Neural progenitor cell (in vitro differentiated cells): ENCODE measurements at regions not wholly inside any gene's neighbourhood (a gene's known extent, or its start where the extent isn't known, plus 50 kb on each side); places are given as distances from the start of the nearest gene placed in this dataset.

Experiments
- DNase-seq: peaks from one replicate; pipeline ENCODE4 v3.0.0-alpha.2; 2016; ENCODE audit warnings: low spot score
- H2AFZ ChIP-seq: fragments of 200-600 bp; sonication (generic); replicated peaks from 2 replicates; pipeline ENCODE4 v1.6.1; 2016; ENCODE audit warnings: antibody characterized with exemption
- H3F3A ChIP-seq: fragments of 200-600 bp; sonication (generic); 2 replicates; pipeline ENCODE4 v1.6.1; 2016; ENCODE audit warnings: antibody characterized with exemption, low read depth
- H3K27ac ChIP-seq: fragments of 200-600 bp; sonication (generic); 2 replicates; pipeline ENCODE4 v1.5.1; 2016; ENCODE audit warnings: mild to moderate bottlenecking
- H3K27me3 ChIP-seq: fragments of 200-600 bp; sonication (generic); 2 replicates; pipeline ENCODE4 v1.6.1; 2016; ENCODE audit warnings: mild to moderate bottlenecking, moderate library complexity
- H3K36me3 ChIP-seq: fragments of 200-600 bp; sonication (generic); 2 replicates; pipeline ENCODE4 v1.5.1; 2016
- H3K4me1 ChIP-seq: fragments of 200-600 bp; sonication (generic); 2 replicates; pipeline ENCODE4 v1.6.1; 2016; ENCODE audit warnings: mixed run types
- H3K4me2 ChIP-seq: fragments of 200-600 bp; sonication (generic); 2 replicates; pipeline ENCODE4 v1.6.1; 2016
- H3K4me3 ChIP-seq: fragments of 200-600 bp; sonication (generic); 2 replicates; pipeline ENCODE4 v1.5.1; 2016
- H3K79me2 ChIP-seq: fragments of 200-600 bp; sonication (generic); 2 replicates; pipeline ENCODE4 v1.6.1; 2016; ENCODE audit warnings: low read depth
- H3K9ac ChIP-seq: fragments of 200-600 bp; sonication (generic); 2 replicates; pipeline ENCODE4 v1.6.1; 2016
- H3K9me3 ChIP-seq: fragments of 200-600 bp; sonication (generic); 2 replicates; pipeline ENCODE4 v1.5.1; 2016; ENCODE audit warnings: low read depth
- H4K20me1 ChIP-seq: fragments of 200-600 bp; sonication (generic); 2 replicates; pipeline ENCODE4 v1.6.1; 2016; ENCODE audit warnings: low read depth
- H3K27ac Mint-ChIP-seq: 3 replicates; pipeline ENCODE4 v1.8.0; 2021; ENCODE audit warnings: mixed read lengths
- H3K27me3 Mint-ChIP-seq: 2 replicates; pipeline ENCODE4 v1.8.0; 2022; ENCODE audit warnings: low read depth, mild to moderate bottlenecking, inconsistent platforms, moderate library complexity, mixed read lengths; ENCODE audit not compliant: insufficient read depth
- H3K36me3 Mint-ChIP-seq: 3 replicates; pipeline ENCODE4 v1.8.0; 2021; ENCODE audit warnings: mixed read lengths
- H3K4me1 Mint-ChIP-seq: 3 replicates; pipeline ENCODE4 v1.8.0; 2021; ENCODE audit warnings: mixed read lengths
- H3K4me3 Mint-ChIP-seq: 3 replicates; pipeline ENCODE4 v1.8.0; 2021; ENCODE audit warnings: mild to moderate bottlenecking, moderate library complexity, mixed read lengths
- H3K9me3 Mint-ChIP-seq: 3 replicates; pipeline ENCODE4 v1.8.0; 2020; ENCODE audit warnings: mixed read lengths
- CTCF ChIP-seq: fragments of 200-600 bp; sonication (generic); IDR thresholded peaks from 2 replicates; pipeline ENCODE4 v1.5.1; 2017; ENCODE audit warnings: antibody characterized with exemption, mild to moderate bottlenecking
- EZH2 ChIP-seq: fragments of 200-600 bp; sonication (generic); IDR thresholded peaks from 2 replicates; pipeline ENCODE4 v1.6.1; 2017; ENCODE audit warnings: antibody characterized with exemption, mild to moderate bottlenecking, moderate library complexity
- EZH2phosphoT487 ChIP-seq: fragments of 200-600 bp; sonication (generic); IDR thresholded peaks from 2 replicates; pipeline ENCODE4 v1.6.1; 2017; ENCODE audit warnings: antibody characterized with exemption

DNA sequence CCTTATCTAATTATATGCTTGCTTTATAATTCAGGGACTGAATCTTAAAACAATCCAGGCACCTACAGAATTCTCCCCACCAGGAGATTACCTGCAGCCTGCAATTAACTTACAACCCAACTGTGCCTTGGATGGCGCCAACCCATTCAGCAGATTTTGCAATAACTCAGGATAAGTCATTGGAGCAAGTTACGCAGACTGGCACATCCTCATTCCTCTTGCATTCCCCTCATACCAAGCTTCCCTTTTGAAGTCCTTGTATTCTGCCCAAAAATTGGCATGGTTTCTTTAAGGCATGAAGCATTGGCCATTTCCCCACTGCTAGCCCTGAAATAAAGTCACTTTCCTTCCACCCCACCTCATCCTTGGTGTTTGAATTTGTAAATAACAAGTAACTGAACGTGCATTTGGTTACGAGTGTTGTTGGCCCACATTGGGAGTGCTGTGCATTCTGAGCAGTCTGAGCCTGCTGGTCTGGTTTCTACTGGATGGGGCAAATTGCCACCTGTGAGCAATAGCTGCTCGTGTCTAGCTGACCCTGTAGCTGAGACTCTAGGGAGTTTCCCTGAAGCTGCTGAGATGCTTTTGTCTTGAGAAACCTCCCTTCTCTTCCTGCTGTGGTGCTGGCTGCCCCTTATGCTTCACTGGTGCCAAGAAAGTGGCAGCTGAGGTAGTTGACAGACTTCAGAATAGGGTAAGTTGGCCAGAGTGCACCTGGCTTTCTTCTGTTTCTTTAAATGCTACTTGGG is 99.2 kb upstream of the SCAF11 start:
- Histone ChIP-seq H3K36me3 (no peaks in the 10 kb centered on the region), H3K79me2 (no peaks in the 10 kb centered on the region), H4K20me1 (no peaks in the 10 kb centered on the region), H3F3A (no peaks in the 10 kb centered on the region), H3K4me1 (no peaks in the 10 kb centered on the region), H3K4me3 (no peak overlapping the region), H3K9ac (no peak overlapping the region), H3K9me3 (peaks cover 18% of the 10 kb centered on the region), H3K27ac (no peak overlapping the region), H3K4me2 (no peak overlapping the region), H3K27me3 (no peaks in the 10 kb centered on the region), H2AFZ (no peak overlapping the region)
- Mint-ChIP-seq H3K27ac (no peak overlapping the region), H3K4me3 (no peak overlapping the region), H3K4me1 (no peaks in the 10 kb centered on the region), H3K27me3 (peaks cover 11% of the 10 kb centered on the region), H3K9me3 (peaks cover 26% of the 10 kb centered on the region), H3K36me3 (peaks cover 3% of the 10 kb centered on the region)
- no peak for TF ChIP-seq EZH2phosphoT487
- no peak for TF ChIP-seq CTCF
- TF ChIP-seq EZH2 = no peak
- no peak for DNase-seq

DNA sequence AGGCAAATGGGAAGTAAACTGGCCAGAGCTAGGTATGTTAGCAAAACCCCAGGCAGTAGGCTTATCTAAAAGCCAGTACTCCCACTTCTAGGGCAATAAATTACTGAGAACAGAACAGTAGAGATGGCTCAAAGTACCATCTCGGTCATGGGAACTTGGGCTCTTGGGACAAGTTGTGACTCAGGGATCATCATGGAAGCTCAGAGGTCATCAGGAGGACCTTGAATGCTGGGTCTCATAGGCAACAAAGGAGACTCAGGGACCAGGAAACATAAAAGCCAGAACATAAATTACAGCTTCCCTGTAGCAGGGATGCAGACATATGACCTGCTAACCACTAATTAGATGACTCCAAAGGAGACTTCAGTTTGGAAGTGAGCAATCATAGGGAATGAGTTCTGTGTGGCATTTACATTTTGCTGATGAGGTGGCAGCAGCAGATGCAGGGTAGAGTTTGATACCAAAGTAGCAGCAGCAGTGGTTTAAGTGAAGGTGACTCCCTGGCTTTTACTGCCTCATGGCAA is 97.6 kb upstream of the SCAF11 start:
- Histone ChIP-seq H3K36me3 (no peaks in the 10 kb centered on the region), H3F3A (no peaks in the 10 kb centered on the region), H2AFZ (no peak overlapping the region), H3K4me1 (no peaks in the 10 kb centered on the region), H3K27ac (no peak overlapping the region), H3K9ac (no peak overlapping the region), H3K4me3 (no peak overlapping the region), H3K79me2 (no peaks in the 10 kb centered on the region), H4K20me1 (no peaks in the 10 kb centered on the region), H3K9me3 (peaks cover 24% of the 10 kb centered on the region), H3K4me2 (no peak overlapping the region), H3K27me3 (no peaks in the 10 kb centered on the region)
- no peak overlapping the region for H3K27ac Mint-ChIP-seq
- peaks cover 11% of the 10 kb centered on the region for H3K27me3 Mint-ChIP-seq
- H3K9me3 Mint-ChIP-seq = peaks cover 40% of the 10 kb centered on the region
- no peak overlapping the region for H3K4me3 Mint-ChIP-seq
- H3K4me1 Mint-ChIP-seq = no peaks in the 10 kb centered on the region
- H3K36me3 Mint-ChIP-seq = peaks cover 3% of the 10 kb centered on the region
- TF ChIP-seq CTCF = no peak
- no peak for DNase-seq

- no peaks in the 10 kb centered on the region for H4K20me1 ChIP-seq
- H3K27ac ChIP-seq = no peak overlapping the region
- Mint-ChIP-seq H3K4me3 (no peak overlapping the region), H3K4me1 (no peaks in the 10 kb centered on the region), H3K36me3 (peaks cover 3% of the 10 kb centered on the region), H3K27ac (no peak overlapping the region), H3K27me3 (peaks cover 8% of the 10 kb centered on the region), H3K9me3 (peaks cover 40% of the 10 kb centered on the region)
- no peaks in the 10 kb centered on the region for H3K4me1 ChIP-seq
- TF ChIP-seq CTCF = no peak
- TF ChIP-seq EZH2 = no peak
- no peak for TF ChIP-seq EZH2phosphoT487
- H3K27me3 ChIP-seq = no peaks in the 10 kb centered on the region
- no peak overlapping the region for H3K9ac ChIP-seq
- H3K4me3 ChIP-seq = no peak overlapping the region
- no peak for DNase-seq
- no peak overlapping the region for H2AFZ ChIP-seq
- H3K36me3 ChIP-seq = no peaks in the 10 kb centered on the region
- no peak overlapping the region for H3K4me2 ChIP-seq
- H3K79me2 ChIP-seq = no peaks in the 10 kb centered on the region
- H3K9me3 ChIP-seq = peaks cover 19% of the 10 kb centered on the region
- no peaks in the 10 kb centered on the region for H3F3A ChIP-seq
Observed at GRCh38 chr12:46084666-46085631, 94.6 kb upstream of the SCAF11 start.
